ENCODE measurements at regions not wholly inside any gene's neighbourhood (a gene's known extent, or its start where the extent isn't known, plus 50 kb on each side); places are given as distances from the start of the nearest gene placed in this dataset.
"Not testable (repeated sequence)": the region's sequence is repeated elsewhere in the genome, so short reads cannot be mapped to it uniquely, and the experiment has no call there.

- H3K27ac ChIP-seq, result no peak overlapping the region
- TF ChIP-seq ZFX (IDR thresholded peaks at IDR 0.05) (no peak), CTCF (conservative IDR thresholded peaks at IDR 0.05) (no peak)
Observed at GRCh38 chr20:51129147-51129776, 106.4 kb upstream of the KCNG1 start.

- TF ChIP-seq ZFX (IDR thresholded peaks at IDR 0.05) (no peak), CTCF (conservative IDR thresholded peaks at IDR 0.05) (no peak)
- H3K27ac ChIP-seq, result no peak overlapping the region
Observed at GRCh38 chr20:51128198-51128597, 105.3 kb upstream of the KCNG1 start.

DNA sequence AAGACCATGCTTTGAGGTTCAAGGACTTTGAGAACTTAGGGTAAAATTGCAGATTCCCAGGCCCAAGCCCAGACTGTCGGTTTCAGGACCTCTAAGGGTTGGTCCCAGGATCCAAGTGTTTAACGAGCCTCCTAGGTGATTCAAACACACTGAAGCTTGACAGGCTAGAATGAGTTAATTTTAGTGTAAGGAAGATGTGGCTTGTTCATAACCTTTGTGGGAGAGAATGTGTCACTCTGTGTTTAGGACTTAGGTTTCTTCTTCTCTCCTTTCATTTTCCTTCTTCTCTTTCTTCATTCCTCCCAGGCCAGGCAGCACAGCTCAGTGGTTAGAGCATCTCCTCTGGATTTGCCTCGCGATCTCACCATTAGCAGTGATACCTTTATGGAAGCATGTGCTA lies 104.8 kb upstream of the KCNG1 start:
- no peak for TF ChIP-seq ZFX (IDR thresholded peaks at IDR 0.05)
- no peak for TF ChIP-seq CTCF (conservative IDR thresholded peaks at IDR 0.05)
- H3K27ac ChIP-seq, result no peak overlapping the region

DNA sequence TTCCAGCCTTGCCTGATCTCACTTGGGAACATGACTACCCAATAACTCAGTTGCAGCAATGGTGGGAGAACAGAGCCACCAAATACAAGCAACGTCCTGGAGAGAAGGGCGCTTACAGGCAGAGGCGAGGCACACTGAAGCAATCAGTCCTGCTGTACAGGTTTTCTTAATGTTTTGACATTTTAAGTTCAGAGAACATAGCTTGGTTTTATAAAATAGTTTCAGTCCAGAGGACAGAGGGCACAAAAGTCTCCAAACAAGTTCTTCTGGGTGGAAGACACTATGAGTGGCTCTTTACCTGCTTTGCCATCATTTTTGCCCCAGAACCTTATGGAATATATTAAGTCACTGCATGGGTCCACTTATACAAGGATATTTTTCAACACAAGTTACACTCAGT lies 103.4 kb upstream of the KCNG1 start:
- no peak overlapping the region for H3K27ac ChIP-seq
- TF ChIP-seq ZFX (IDR thresholded peaks at IDR 0.05) (no peak), CTCF (conservative IDR thresholded peaks at IDR 0.05) (no peak)

- no peak for TF ChIP-seq ZFX (IDR thresholded peaks at IDR 0.05)
- TF ChIP-seq CTCF (conservative IDR thresholded peaks at IDR 0.05), result no peak
Observed at GRCh38 chr20:51125780-51126179, 102.9 kb upstream of the KCNG1 start.

DNA sequence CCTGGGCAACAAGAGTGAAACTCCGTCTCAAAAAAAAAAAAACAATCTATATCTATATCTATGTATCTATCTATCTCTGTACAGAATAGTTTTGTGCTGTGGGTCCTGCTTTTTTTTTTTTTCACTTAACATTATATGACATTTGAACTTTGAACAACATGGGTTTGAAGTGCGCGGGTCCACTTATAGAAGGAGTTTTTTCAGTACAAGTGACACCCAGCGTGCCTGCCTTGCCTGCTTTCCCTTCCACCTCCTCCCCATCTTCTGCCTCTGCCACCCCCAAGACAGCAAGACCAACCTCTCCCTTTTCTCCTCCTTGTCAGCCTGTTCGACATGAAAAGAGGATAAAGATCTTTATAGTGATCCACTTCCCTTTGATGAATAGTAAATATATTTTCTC lies 102.2 kb upstream of the KCNG1 start:
- TF ChIP-seq ZFX (IDR thresholded peaks at IDR 0.05) (no peak), CTCF (conservative IDR thresholded peaks at IDR 0.05) (no peak)
- no peak overlapping the region for H3K27ac ChIP-seq

More at GRCh38 chr20:51125780-51126179, 102.9 kb upstream of the KCNG1 start:
- no peak overlapping the region for H3K27ac ChIP-seq

GRCh38 chr20:51123887-51124286 lies 101.0 kb upstream of the KCNG1 start:
- H3K27ac ChIP-seq, result not testable (repeated sequence)

DNA sequence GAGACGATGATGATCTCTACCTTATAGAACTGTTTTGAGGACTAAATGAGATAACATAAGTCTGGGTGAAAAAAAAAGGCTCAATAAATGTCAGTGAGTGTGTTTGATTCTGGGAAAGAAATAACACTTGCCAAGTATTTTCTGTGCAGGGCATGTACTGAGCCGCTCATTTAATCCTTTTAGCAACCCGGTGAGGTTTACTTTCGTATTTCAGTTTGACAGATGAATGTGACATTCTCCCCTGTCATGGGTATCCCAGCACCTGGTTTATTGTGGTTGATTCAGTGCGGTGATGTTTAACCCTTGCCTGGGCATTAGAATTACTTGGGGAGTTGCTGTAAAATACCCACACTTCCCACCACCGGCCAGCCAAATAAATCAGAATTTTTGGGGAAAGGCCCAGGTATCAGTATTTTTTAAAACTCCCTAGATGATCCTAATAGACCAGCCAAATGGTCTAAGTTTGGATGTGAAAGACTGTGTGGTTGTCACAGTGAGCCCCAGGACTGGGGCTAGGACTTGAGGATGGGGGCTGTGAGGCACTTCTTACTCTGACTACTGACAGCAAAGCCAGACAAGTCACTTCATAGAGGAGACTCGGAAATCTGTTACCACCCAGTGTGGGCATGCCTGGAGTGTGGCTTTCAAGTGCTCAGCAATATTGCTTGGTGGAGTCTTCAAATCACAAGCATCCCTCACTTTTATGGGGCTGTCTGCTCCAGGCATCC lies 100.2 kb upstream of the KCNG1 start:
- H3K27ac ChIP-seq, result peak overlapping the region; percentile 37; the same call in 1 of the 2 replicates
- TF ChIP-seq ZFX (IDR thresholded peaks at IDR 0.05) (no peak), CTCF (conservative IDR thresholded peaks at IDR 0.05) (no peak)

Data from C4-2B (cell line).